HG02884 (cell line): ENCODE measurements at regions not wholly inside any gene's neighbourhood (a gene's known extent, or its start where the extent isn't known, plus 50 kb on each side); places are given as distances from the start of the nearest gene placed in this dataset.
"Not testable (repeated sequence)": the region's sequence is repeated elsewhere in the genome, so short reads cannot be mapped to it uniquely, and the experiment has no call there.

Experiments used
- ATAC-seq: cut with Tn5 transposase; IDR thresholded peaks from one replicate; pipeline ENCODE4 v1.9.1; 2021; ENCODE audit warnings: mild to moderate bottlenecking, moderate library complexity; ENCODE audit not compliant: unreplicated experiment

DNA sequence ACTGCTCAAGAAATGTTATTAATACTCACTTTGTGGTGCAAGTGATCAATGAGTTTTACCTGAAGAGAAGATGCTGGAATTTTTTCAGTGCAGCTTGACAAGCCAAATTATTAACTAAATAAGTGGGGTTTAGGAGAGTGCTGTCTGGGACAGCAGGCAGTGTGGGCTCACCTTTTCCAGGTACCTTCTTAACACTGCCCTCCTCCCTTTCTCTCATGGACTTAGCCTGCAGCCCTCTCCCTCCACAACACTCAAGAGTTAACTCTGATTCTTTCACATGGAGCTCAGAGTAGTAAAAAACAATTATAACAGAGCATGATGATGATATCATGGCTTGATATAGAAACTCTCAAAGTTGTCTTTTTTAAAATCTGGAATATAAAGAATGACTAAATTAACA is 404.8 kb upstream of the SLC30A5 start:
- ATAC-seq: no peak

DNA sequence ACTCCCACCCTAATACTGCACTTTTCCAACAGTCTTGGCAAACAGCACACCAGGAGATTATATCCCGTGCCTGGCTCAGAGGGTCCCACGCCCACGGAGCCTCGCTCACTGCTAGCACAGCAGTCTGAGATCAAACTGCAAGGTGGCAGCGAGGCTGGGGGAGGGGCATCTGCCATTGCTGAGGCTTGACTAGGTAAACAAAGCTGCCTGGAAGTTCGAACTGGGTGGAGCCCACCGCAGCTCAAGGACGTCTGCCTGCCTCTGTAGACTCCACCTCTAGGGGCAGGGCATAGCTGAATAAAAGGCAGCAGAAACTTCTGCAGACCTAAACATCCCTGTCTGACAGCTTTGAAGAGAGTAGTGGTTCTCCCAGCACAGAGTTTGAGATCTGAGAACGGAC is 401.9 kb upstream of the SLC30A5 start:
- not testable (repeated sequence) for ATAC-seq

DNA sequence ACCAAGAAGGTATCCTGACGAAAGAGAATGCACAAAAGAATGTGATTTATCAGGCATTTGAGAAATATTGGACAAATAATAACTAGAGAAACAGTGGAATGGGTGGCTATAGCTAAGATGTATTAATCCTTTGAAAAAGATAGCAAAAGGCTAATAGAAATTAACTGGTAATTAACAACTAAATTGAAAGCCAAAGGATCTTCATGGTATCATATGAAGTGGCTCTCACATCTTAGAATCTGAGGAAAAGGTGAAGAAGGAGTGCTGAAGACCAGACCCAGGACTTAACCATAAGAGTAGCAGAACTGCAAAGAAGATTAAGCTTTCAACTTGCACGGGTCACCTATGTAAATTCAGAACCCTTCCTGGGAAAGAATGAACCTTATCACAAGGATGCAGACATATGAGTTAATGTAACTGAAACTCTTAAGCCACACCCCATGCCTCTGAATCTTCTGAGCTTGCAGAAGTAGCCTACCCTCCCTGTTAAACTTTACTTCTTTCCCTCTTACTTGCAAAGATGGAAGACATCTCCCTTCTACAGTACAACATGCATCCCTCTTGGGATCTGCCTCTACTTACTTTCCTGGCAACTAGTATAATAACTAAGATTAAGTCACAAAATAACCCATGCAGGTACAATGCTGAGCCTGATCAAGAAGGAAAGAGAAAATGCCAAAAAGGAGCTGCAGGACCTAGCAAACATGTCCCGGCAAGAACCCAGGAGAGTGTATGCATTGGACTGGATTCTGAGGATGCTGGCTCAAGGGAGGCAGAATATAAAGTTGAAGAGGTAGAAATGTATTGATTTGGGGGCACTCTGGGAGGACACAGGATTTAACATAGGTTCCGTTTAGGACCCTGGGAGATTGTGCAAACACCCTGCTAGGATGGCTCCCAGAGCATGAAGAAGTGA is 395.5 kb upstream of the SLC30A5 start:
- ATAC-seq: no peak

DNA sequence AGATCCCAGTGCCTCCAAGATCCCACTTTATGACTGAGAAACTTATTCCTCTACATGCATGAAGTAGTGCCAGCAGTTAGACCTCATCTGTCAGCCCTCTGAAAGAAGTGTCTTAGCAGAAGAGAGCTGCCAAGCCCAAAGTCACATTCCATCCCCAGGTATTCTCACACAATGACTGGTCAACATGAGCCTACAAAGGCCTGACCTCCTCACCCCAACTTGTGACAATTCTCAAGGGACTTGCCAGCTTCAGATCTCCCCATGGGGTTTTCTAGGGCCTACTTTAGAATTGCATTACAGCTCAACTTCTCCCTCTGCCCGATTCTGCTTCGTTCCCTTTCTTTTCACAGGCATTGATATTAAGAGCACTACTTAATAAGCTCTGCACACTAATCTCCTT is 393.8 kb upstream of the SLC30A5 start:
- ATAC-seq: no peak

DNA sequence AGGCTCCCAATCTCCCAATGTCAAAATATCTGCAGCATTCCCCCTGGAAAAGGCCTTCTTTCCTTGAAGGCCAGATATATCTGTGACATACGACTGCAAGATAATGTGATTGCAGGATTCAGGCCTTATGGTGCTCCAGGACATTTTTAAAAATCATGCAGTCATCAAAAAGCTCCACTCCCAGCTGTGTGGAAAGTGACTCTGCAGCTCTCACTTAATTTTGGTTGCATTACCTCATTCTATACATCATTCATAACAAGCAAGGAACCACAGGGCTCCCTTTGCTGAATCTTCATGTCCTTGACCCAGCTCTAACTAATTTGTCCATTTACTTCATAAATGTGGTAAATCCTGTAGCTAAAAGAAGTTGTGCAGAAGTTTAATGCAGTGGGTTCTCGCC is 386.2 kb upstream of the SLC30A5 start:
- no peak for ATAC-seq

DNA sequence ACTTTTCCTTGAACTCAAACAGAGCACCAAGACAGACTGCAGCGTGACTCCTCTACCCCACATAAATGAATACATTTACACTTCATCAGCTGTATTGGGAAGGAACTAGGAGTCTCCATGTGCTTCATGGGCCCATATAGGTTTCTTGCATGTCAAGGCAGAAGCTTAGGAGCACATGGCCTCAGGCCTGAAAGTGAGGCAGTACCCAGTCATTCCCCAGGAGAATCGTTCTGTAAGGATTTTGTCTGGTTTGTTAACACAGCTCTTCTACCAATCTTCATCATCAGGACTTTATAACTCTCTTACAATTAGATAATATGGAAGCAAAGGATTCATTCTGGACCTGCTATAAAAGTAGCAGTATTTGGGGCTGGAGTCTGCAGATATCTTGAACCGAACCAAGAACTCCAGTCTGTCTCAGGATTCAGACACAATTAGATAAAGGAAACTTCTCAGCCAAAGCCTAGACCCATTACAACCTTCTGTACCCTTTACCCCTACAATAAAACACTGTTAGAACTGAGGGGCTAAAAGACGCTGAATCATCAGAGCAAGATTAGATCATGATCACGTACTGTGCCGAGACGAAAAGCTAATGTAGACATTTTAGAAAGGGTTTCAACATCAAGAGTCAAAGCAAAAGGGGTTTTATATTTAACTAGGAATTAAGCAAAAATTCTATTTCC is 385.5 kb upstream of the SLC30A5 start:
- ATAC-seq: no peak

DNA sequence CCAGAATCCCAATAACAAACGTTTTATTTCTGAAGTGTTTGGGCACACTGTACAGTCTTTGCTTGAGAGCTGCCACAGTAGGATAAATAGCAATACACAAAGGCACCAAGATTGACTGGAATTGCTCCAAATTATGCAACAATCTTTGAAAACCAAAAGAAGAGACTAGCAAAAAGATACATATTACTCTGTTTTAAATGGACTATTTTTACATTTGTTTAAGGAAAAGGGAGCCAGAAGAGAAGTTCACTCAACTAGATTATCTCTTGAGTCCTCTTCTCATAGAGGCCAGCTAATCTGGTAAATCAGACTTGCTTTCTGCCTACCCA is 385.0 kb upstream of the SLC30A5 start:
- no peak for ATAC-seq

DNA sequence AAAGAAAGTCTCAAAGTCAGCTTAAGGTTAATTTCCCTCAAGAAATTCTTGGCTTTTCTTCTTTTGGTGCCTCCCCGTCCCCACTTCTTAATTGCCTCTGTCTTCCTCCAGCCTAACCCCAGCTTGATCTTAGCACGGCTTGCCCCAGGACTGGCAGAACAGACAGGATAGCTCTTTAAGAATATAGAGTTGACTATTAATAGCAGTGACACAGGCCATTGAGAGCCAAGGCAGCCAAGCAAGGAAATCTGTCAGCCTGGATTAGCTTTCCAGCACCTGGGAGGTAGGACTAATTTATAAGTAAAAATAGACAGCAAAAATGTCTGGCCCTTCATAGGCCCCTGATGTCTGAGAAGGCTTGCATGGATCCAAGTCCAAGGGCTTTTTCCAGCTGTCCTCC is 384.6 kb upstream of the SLC30A5 start:
- ATAC-seq: no peak

DNA sequence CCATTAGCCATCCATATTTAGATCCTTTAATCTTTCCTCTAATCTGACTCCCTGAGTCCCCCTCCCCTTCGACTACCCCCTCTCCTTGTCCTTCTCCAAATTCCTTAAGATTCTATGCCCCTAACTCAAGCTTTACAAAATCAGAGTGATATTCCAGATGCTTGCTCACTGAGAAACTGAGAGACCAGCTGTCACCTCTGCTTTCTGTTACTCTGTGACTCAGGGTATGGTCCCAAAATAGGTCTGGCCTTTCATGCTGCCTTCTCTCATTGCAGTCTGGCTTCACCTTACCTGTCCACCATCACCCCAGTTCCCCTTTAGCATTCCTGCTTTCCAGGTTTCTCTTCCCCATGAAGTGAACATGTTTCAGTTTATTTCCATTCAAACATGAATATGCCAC is 383.3 kb upstream of the SLC30A5 start:
- no peak for ATAC-seq

DNA sequence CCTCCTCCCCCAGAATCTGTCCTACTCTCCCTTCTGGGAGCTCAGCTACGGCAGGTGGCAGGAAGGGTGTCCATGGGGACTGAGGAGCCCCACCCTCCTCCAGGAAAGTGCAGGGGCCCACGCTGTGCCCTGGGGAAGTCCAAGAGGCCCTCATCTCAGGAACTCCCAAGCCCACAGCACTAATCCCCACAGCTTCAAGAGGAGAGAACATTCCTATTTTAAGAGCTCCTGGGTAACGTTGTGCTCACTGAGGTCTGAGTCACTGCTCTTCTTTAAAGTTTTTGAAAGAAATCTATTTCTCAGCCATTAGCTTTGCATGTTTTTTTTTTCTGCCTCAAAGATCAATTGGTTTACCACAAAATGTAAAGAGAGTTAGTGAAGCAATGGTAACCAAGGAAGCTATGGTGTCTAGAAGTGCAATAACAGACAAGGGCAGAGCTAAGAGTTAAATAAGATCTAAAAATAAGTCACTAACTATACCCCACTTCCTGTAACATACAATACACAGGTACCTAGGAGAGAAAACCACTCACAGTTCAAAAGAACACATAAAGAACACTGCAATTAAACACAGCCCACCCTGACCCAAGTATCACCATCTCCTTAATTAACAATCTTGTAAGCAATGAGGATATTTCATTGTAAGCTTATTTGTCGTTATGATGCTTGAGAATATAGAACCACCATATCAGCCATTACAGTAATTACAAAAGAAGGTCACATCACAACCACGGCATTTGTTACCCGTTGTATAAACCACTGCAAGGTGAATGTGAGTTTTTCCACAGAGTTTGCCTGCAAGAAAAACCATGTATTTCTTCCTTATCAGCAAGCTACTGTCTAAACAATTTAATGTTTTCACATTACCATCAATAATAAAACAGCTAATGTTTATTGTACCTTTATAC is 382.3 kb upstream of the SLC30A5 start:
- ATAC-seq: peak; percentile 91

DNA sequence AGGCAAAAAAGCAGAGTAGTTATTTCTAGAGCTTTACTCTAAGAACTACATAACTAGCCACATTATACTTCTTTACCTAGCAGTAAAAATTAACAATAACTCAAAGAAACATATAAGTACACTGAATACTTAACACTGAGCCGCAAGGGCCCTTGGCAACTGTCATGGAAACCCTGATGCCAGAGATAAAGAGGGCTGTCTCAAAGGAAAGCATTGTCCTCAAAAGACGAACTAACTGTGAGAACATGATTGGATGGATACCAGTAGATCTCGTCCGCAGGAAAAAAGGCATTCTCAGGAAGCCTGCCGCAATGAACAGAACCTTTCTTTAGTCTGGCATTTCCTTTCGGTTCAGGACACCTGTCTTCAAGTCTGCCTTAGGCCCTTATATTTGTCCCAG is 379.0 kb upstream of the SLC30A5 start:
- ATAC-seq: no peak

DNA sequence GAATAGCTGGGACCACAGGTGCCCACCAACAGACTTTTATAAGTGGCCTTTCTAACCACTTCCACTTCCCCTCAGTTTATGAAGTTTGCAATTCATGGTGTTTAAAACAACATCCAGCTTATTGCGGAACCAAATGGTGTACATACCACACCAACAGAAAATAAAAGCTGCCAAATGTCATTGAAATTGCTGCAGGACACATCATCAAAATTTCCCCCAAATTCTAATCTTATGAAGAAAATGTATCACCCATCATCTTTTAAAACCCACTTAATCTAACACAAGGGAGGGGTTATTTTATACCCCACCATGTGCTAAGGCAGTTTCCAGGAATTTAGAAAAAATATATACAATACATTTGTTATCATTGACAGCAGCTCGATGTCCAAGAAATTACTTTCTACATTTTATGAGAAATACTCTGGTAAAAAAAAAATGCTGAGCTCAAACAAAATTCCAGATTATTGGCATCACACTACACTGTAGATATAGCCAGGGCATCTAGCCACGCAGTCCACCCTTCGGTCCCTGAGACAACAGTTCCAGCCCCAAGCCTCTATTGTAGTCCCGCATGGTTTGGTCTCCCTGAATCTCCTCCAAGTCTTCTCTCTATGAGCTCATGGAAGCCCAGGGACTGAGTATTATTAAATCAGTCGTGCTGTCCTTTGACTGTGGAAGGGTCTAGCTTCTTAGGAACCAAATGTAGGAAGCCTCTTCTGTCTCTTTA is 372.8 kb upstream of the SLC30A5 start:
- ATAC-seq: no peak

DNA sequence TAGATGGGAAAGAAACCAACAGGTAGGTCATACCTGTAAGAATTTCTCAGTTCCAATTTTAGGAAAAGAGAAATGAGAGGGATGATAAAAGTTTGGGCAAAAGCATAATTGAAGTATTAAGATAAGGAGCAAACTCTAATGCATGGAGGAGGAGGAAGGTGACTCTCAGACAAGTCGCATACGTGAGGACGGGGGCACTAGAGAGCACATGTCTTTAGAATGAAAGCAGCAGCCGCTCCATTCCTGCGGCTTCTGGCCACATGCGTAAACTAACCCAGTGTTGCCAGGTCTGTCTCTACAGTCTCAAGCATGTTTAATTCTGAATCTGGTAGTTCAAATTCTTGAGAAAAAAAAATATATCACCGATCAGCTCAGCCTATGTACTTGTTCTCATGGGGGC is 371.5 kb upstream of the SLC30A5 start:
- no peak for ATAC-seq

DNA sequence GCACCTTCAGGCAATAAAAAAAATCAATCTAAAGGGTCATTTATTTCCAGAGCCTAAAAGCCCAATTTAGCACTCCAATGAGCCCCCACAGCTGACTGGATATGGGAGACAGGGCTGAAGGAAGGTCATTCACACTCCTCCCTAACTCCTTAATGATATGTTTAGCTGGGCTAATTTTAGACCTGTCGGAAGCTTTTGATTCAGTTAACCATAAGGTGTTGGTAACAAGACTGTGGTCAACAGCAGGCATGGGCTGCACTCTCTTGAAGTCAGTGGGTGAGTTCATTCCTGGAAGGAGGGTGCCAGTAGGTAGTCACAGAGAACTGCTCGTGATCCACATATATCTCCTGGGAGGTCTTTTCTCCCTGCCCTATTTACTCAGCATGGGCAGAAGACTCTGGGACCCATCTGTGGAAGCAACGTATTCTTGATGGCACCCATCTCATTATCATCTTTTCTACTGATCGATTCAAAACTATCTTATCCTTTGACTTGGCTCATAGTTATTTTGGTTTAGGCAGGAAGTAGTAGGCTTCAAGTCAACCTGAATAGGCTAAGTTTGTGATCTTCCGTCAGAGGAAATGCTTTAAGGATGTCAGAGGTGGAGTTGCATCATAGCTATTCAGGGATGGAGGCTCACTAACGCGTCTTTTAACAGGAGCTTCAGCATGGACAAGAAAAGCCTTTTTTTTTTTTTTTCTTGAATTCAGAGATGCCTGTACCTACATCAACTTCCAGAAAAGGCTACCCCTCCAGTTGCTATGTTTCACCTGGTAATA is 367.7 kb upstream of the SLC30A5 start:
- no peak for ATAC-seq

DNA sequence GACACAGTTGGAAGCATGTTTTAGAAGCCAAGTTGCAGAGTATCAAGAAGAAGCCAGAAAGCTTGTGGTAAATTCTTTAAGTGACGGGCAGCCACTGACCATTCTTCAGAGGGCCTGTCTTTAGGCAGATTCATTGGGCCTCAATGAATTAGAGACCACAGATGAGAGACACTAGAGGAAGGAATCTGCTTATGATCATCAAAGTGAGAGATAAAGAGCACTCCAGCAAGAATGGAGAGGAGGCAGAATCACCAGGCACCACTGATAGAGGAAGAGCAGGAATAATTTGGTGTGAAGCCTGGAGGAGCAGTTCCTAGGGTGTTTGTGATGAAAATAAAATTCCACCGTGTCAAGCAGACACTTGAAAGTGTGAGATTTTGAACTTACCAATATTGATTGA is 365.9 kb upstream of the SLC30A5 start:
- no peak for ATAC-seq

DNA sequence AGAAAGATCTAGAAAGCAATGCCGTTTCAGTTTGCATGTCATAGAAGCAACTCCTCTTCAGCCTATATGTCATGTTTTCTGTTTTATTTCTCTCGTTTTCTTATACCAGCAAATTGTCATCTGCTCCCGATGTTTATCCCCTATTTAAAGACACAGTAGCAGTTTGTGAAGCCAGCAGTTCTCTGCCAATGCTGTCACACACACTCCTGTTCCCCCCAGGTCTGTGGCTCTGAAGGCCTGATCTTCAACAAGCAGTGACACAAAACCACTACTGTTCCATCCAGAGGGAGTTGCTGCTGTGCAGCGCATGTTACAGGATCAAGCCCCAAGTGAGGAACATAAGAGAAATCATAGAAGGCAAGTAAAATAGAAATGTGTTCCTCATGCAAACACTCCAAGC is 364.1 kb upstream of the SLC30A5 start:
- ATAC-seq: no peak

DNA sequence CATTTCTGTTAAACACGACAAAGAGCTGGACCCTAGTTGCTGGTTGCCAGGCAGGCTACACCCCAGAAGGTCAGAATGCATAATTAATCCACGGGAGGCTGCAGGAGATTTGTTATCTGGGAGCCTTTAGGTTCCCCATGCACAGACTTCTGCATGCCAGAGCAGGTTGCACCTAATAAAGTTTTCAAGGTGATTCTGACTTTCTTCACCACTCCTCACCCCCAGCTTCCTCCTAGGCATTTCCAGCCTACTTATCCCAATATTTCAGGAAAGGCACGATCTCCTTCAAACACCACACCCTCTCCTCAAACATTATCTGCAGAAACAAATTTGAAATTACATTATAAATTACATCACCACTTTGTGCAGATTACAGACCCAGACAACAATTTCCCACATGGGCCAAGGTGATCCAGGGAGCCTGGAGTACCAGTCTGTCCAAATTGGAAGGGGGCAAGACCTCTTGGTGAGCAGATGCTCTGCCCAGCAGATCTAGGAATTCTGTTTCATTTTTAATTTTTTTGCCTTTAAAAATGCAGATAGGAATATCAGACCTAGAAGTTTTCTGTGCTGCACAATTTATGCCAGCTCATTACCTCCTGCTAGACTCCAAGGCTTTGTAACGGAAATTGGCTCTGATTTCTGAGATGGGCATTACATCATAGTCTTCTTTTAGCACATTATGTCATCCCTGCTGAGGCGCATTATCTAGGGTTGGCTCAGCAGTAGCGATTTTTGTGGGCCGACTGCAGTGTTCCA is 363.4 kb upstream of the SLC30A5 start:
- no peak for ATAC-seq

DNA sequence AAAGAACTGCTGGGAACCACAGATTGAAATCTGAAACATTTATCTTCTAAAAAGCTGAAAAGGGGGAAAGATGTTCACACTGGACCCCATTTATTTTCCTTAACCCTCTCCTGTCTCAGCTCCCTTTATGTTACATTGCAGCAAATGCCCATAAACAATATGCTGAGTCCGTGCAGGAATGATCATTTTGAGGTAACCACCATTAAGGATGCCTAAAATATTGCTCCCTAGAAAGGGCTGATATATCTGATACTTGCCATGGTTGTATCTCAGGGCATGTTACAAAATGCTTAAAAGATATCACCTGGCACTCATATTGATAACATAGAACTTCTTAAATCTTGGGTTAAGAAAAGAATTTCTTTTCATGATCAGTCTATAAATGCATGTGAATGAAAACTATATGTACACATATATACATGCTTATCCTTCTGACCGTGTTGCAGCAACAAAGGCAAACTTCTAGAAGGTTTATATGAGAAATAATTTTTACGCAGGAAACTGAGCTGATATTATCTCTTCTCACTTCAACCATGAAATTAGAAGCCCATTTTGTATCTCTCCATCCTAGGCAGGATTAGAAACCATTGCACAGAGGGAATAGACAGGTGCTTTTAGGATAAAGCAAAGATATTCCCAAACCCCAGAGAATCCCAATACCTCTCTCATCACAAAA is 362.7 kb upstream of the SLC30A5 start:
- no peak for ATAC-seq

DNA sequence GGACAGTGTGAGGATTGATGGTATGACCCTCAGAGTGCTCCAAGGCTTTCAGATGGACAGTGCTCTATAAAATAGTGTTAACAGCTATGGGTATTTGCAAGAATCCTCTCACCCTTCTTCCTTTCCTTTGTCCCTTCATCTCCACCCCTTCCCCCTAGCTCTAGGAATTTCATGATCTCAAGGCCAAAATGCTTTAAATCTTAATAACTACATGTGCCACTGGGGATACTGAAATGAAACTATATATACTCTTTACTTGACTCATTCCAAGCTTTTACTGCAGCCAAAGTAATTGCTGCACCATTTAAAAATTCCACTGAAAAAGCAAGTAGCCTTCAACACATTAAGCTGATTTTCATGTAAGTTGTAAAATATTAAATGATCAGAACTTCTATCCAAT is 361.6 kb upstream of the SLC30A5 start:
- no peak for ATAC-seq
